OCI-LY7 (cell line): ENCODE measurements at regions not wholly inside any gene's neighbourhood (a gene's known extent, or its start where the extent isn't known, plus 50 kb on each side); places are given as distances from the start of the nearest gene placed in this dataset.

Experiments used
- BruUV-seq: library from RNA; stranded (reverse); fragments of 400-500 nt; replicated peaks from 2 replicates; lab custom pipeline; 2021; lab: Mats Ljungman, UMichigan
- CTCF ChIA-PET: fragments of 300-600 bp; sonication (Branson Sonifier 250); formaldehyde crosslinking; loops from one replicate; lab custom pipeline; 2022; ENCODE audit warnings: antibody characterized with exemption; ENCODE audit not compliant: unreplicated experiment; lab: Charles Lee
- POLR2A ChIA-PET: fragments of 300-600 bp; sonication (Branson Sonifier 250); formaldehyde crosslinking; loops from one replicate; lab custom pipeline; 2022; ENCODE audit warnings: antibody characterized with exemption; lab: Charles Lee
- DNase-seq: peaks from one replicate; pipeline ENCODE4 v3.0.0-alpha.2; 2015; ENCODE audit warnings: low spot score
- H2AFZ ChIP-seq: fragments of 200-600 bp; sonication (generic), shearing (Covaris generic); 2 replicates; pipeline ENCODE4 v1.6.1; 2014; ENCODE audit warnings: mild to moderate bottlenecking, antibody characterized with exemption, low read length, moderate library complexity
- H3K27ac ChIP-seq: fragments of 200-600 bp; sonication (generic); 2 replicates; pipeline ENCODE4 v1.5.1; 2014; ENCODE audit warnings: mixed run types, low read depth, mild to moderate bottlenecking, moderate library complexity, low read length, inconsistent platforms; ENCODE audit not compliant: poor library complexity, severe bottlenecking
- H3K36me3 ChIP-seq: fragments of 200-600 bp; sonication (generic); 2 replicates; pipeline ENCODE4 v1.6.1; 2014; ENCODE audit warnings: mild to moderate bottlenecking, antibody characterized with exemption, low read length, moderate library complexity, mixed read lengths; ENCODE audit not compliant: insufficient read depth
- H3K4me1 ChIP-seq: fragments of 200-600 bp; sonication (generic); 2 replicates; pipeline ENCODE4 v1.5.1; 2014; ENCODE audit warnings: mild to moderate bottlenecking, low read length; ENCODE audit not compliant: insufficient read depth, poor library complexity, severe bottlenecking
- H3K4me2 ChIP-seq: fragments of 200-600 bp; sonication (generic); 2 replicates; pipeline ENCODE4 v1.6.1; 2014; ENCODE audit warnings: mild to moderate bottlenecking, low read length
- H3K4me3 ChIP-seq: fragments of 200-600 bp; sonication (generic); 2 replicates; pipeline ENCODE4 v1.5.1; 2014; ENCODE audit warnings: mild to moderate bottlenecking, low read depth, low read length; ENCODE audit not compliant: poor library complexity, severe bottlenecking
- H3K79me2 ChIP-seq: fragments of 200-600 bp; sonication (generic); 2 replicates; pipeline ENCODE4 v1.6.1; 2016; ENCODE audit warnings: low read depth, mild to moderate bottlenecking, low read length, moderate library complexity, mixed read lengths; ENCODE audit not compliant: insufficient read depth
- H3K9me2 ChIP-seq: fragments of 200-600 bp; sonication (generic); 2 replicates; pipeline ENCODE4 v1.6.1; 2016; ENCODE audit warnings: mild to moderate bottlenecking, low read length, mixed read lengths; ENCODE audit not compliant: insufficient read depth
- H3K9me3 ChIP-seq: fragments of 200-600 bp; sonication (generic); 2 replicates; pipeline ENCODE4 v1.6.1; 2014; ENCODE audit warnings: mild to moderate bottlenecking, mixed run types, low read length, mixed read lengths
- H4K20me1 ChIP-seq: fragments of 200-600 bp; sonication (generic); 2 replicates; pipeline ENCODE4 v1.6.1; 2014; ENCODE audit warnings: mild to moderate bottlenecking, antibody characterized with exemption, low read length, moderate library complexity, mixed read lengths; ENCODE audit not compliant: insufficient read depth
- CTCF ChIP-seq: fragments of 200-600 bp; sonication (generic); conservative IDR thresholded peaks from 2 replicates; pipeline ENCODE4 v1.5.1; 2014; ENCODE audit warnings: mild to moderate bottlenecking, antibody characterized with exemption, low read length, moderate library complexity, mixed read lengths
- EZH2phosphoT487 ChIP-seq: fragments of 200-600 bp; sonication (generic); IDR thresholded peaks from 2 replicates; pipeline ENCODE4 v1.6.1; 2018; ENCODE audit warnings: low read depth, borderline replicate concordance, mild to moderate bottlenecking, mixed run types, antibody characterized with exemption, low read length, moderate library complexity, mixed read lengths
- intact Hi-C: fragments of 100-400 bp; cut with micrococcal nuclease; formaldehyde crosslinking; loops from one replicate; pipeline ENCODE4 v1.10.0; 2022; ENCODE audit not compliant: unreplicated experiment

- Histone ChIP-seq H3K9me3 (no peaks in the 10 kb centered on the region), H3K27ac (no peak overlapping the region), H3K36me3 (no peaks in the 10 kb centered on the region), H4K20me1 (no peaks in the 10 kb centered on the region), H3K4me3 (no peak overlapping the region), H3K4me1 (no peaks in the 10 kb centered on the region), H3K4me2 (no peak overlapping the region), H3K9me2 (no peaks in the 10 kb centered on the region), H3K79me2 (no peaks in the 10 kb centered on the region), H2AFZ (no peak overlapping the region)
- TF ChIP-seq EZH2phosphoT487: no peak
- TF ChIP-seq CTCF: no peak
- no TSS peak for BruUV-seq
- no peak for DNase-seq
- CTCF ChIA-PET: no interaction called here
- intact Hi-C loops: no loop called here
- POLR2A ChIA-PET: no interaction called here
Observed at GRCh38 chr4:124804584-124804983, 92.1 kb upstream of the ANKRD50 start.

GRCh38 chr4:124804041-124804440 is 91.5 kb upstream of the ANKRD50 start:
- TF ChIP-seq CTCF (no peak), EZH2phosphoT487 (no peak)
- H3K79me2 ChIP-seq: no peaks in the 10 kb centered on the region
- no peak for DNase-seq
- no peaks in the 10 kb centered on the region for H3K4me1 ChIP-seq
- H2AFZ ChIP-seq: no peak overlapping the region
- H3K9me2 ChIP-seq: no peaks in the 10 kb centered on the region
- H3K27ac ChIP-seq: no peak overlapping the region
- no peak overlapping the region for H3K4me2 ChIP-seq
- BruUV-seq: no TSS peak
- H4K20me1 ChIP-seq: no peaks in the 10 kb centered on the region
- intact Hi-C loops: no loop called here
- H3K4me3 ChIP-seq: no peak overlapping the region
- H3K9me3 ChIP-seq: no peaks in the 10 kb centered on the region
- ChIA-PET CTCF (no interaction called here), POLR2A (no interaction called here)
- H3K36me3 ChIP-seq: no peaks in the 10 kb centered on the region

GRCh38 chr4:124803641-124804040 is 91.1 kb upstream of the ANKRD50 start:
- Histone ChIP-seq H3K4me2 (no peak overlapping the region), H2AFZ (no peak overlapping the region), H3K79me2 (no peaks in the 10 kb centered on the region), H3K27ac (no peak overlapping the region), H3K36me3 (no peaks in the 10 kb centered on the region), H3K4me3 (no peak overlapping the region), H3K9me2 (no peaks in the 10 kb centered on the region), H3K9me3 (no peaks in the 10 kb centered on the region), H3K4me1 (no peaks in the 10 kb centered on the region), H4K20me1 (no peaks in the 10 kb centered on the region)
- no peak for DNase-seq
- TF ChIP-seq CTCF (no peak), EZH2phosphoT487 (no peak)
- POLR2A ChIA-PET: no interaction called here
- CTCF ChIA-PET: no interaction called here
- BruUV-seq: no TSS peak
- intact Hi-C loops: no loop called here
